ENCODE measurements at regions not wholly inside any gene's neighbourhood (a gene's known extent, or its start where the extent isn't known, plus 50 kb on each side); places are given as distances from the start of the nearest gene placed in this dataset.

DNA sequence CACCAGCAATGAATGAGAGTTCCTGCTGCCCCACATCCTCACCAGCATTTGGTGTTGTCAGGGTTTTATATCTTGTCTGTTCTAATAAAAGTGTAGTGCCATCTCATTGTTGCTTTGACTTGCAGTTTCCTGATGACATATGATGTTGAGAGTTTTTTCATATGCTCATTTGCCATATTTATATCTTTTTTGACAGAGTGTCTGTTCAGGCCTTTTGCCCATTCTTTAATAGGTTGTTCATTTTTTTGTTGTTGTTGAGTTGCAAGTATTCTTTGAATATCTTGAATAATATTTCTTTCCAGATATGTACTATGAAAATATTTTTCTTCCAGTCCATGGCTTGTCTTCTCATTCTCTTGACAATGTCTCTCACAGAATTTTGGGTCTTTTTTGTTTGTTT lies 111.7 kb upstream of the KCNJ15 start:
- intact Hi-C loops (cut with micrococcal nuclease), result no loop called here

- intact Hi-C loops (cut with micrococcal nuclease), result no loop called here
Observed at GRCh38 chr21:38147391-38147790, 109.4 kb upstream of the KCNJ15 start.

GRCh38 chr21:38148046-38148445 lies 108.7 kb upstream of the KCNJ15 start:
- intact Hi-C loops (cut with micrococcal nuclease), result no loop called here

- intact Hi-C loops (cut with micrococcal nuclease), result no loop called here
Observed at GRCh38 chr21:38151021-38151645, 105.7 kb upstream of the KCNJ15 start.

DNA sequence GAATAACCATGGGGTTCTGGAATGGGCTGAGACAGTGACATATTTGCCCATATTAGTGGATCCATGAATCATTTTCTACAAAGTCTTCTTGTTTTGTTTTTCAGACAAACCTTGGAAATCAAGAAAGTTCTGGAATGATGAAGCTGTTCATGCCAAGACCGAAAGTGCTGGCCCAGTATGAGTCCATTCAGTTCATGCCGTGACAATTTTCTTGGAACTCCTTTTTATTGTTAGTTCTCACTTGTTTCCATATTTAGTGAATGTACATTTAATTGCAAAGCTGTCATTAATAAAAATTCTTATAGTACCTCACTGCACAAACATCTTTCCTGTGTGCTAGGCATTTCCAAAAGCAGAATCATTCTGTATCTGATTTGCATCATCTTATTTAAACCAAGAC lies 100.6 kb upstream of the KCNJ15 start:
- intact Hi-C loops (cut with micrococcal nuclease), result no loop called here

DNA sequence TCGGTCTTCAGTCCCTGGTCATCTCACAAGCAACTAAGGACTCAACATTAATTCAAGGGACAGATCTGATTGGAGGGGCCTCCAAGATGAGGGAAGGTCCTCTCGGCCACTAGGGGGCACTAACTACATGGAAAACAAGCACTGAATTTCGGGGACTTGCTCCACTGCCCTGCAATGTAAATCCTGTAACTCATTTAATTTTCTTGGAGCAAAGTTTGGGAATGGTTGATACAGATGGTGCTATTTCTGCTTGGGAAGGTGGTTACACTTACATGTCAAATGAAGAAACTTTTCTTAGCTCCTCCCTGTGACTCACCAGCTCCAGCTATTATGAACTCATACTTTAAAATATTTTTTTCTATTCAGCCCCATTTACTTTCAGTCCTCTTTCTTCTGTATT lies 97.4 kb upstream of the KCNJ15 start:
- intact Hi-C loops (cut with micrococcal nuclease), result loop anchor here (1.0 kb wide), 1 partner anchor 197 kb away; no protein-coding TSS in a partner anchor

- intact Hi-C loops (cut with micrococcal nuclease), result no loop called here
Observed at GRCh38 chr21:38165466-38166172, 91.2 kb upstream of the KCNJ15 start.

- intact Hi-C loops (cut with micrococcal nuclease), result no loop called here
Observed at GRCh38 chr21:38166173-38166535, 90.6 kb upstream of the KCNJ15 start.

DNA sequence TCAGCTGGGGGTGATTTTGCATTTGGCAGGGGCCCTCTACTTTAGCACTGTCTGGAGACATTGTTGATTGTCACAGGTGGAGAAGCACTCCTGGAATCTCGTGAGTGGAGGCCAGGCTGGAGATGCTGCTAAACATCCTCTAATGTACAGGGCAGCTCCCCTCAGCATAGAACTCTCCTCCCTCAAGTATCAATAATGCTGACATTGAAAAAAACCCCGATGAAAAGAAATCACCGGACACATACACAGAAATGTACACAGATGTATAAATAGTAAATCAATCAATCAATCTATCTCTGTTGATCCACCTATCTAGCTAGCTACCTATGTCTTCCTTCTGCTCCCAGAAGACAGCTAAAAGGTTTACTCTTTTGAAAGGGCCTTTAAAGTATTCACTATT lies 89.4 kb upstream of the KCNJ15 start:
- intact Hi-C loops (cut with micrococcal nuclease), result no loop called here

DNA sequence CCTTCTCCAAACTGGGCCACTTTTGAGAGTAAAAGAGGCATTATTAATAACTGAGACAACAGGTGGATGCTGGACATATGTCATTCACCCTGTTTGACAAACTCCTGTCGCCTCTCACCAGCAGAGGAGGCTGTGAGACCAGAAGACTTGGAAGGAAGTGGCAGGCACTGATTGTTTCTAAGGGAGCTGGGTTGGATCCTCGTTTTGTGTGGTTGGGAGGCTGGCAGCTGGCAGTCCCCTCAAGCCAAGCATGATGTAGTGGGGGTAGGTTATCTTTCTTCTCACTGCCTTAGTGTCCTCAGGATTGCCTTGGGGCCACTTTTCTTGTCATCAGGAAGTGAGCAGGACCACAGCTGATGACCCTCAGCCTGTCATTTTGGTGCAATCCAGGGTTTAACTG lies 86.5 kb upstream of the KCNJ15 start:
- intact Hi-C loops (cut with micrococcal nuclease), result no loop called here

- intact Hi-C loops (cut with micrococcal nuclease), result no loop called here
Observed at GRCh38 chr21:38170704-38171682, 85.8 kb upstream of the KCNJ15 start.

- intact Hi-C loops (cut with micrococcal nuclease), result no loop called here
Observed at GRCh38 chr21:38171723-38172344, 85.0 kb upstream of the KCNJ15 start.

- intact Hi-C loops (cut with micrococcal nuclease), result no loop called here
Observed at GRCh38 chr21:38173276-38174035, 83.3 kb upstream of the KCNJ15 start.

DNA sequence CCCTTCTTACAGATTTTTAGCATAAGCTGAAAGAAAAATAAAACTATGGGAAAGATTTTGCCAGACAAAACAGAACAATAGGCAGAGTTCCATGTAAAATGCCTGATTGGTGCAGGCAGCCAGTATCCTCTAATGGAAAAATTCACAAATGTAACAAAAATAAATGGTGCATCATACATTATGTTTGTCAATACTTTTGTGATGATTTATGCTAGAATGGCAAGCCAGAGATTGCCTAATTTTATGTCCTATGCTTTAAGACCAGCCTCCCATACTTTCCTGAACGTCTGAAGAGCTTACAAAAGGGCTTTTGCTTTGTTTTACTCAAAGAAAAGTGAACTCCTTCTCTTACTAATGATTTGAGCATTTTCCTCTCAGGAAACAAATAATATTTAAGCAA lies 81.5 kb upstream of the KCNJ15 start:
- intact Hi-C loops (cut with micrococcal nuclease), result no loop called here

GRCh38 chr21:38177919-38178652 lies 78.7 kb upstream of the KCNJ15 start:
- intact Hi-C loops (cut with micrococcal nuclease), result no loop called here

DNA sequence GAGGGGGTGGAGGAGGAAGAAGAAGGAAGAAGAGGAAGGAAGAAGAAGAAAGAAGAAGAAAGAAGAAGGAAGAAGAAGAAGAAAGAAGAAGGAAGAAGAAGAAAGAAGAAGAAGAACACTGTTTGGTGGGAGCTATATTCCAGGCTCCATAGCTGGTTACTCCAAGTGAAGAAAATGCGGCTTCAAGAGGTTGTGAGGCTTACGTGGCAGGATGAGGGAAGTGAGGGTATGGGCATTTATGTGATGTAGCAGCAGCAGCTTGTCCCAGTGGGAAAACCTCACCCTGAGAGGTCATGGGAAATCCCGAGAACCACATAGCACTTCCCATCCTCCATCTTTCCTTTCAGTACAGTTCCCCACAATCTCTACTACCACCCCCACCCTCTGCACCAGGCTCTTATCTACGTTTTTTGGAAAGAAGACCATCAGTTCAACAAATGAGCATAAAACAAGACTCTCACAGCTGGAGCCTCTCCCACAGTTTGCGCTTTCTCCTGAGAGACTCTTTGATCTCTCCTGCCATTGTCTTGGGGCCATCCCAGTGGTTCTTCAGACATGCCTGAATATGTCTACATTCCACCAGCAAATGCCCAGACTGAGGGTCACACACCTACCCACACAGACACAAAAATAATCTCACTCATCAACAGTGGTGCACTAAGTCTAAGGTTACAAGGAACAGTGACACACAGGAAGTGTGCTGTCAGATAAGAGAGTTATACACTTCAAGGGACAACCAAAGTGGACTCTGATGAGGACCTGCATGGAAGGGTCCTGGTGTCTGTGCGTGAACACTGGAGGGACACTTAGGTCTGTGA lies 77.9 kb upstream of the KCNJ15 start:
- intact Hi-C loops (cut with micrococcal nuclease), result no loop called here

- intact Hi-C loops (cut with micrococcal nuclease), result no loop called here
Observed at GRCh38 chr21:38179511-38179910, 77.3 kb upstream of the KCNJ15 start.

- intact Hi-C loops (cut with micrococcal nuclease), result no loop called here
Observed at GRCh38 chr21:38181096-38181495, 75.7 kb upstream of the KCNJ15 start.

GRCh38 chr21:38182370-38182985 lies 74.3 kb upstream of the KCNJ15 start:
- intact Hi-C loops (cut with micrococcal nuclease), result no loop called here

All from T-helper 2 cell treated with Interferon-gamma antibody and Interleukin-4, amounts not matched to agents 100 ng/mL and 5 ng/mL, for 36 hours (primary cell).